H1 (cell line): ENCODE measurements at regions not wholly inside any gene's neighbourhood (a gene's known extent, or its start where the extent isn't known, plus 50 kb on each side); places are given as distances from the start of the nearest gene placed in this dataset.

Source experiments
- CTCF ChIA-PET: fragments of 300-600 bp; sonication (Branson Sonifier 250); formaldehyde crosslinking; loops from one replicate; lab custom pipeline; 2021; ENCODE audit not compliant: partially characterized antibody; lab: Charles Lee
- POLR2A ChIA-PET: fragments of 300-600 bp; sonication (Branson Sonifier 250); formaldehyde crosslinking; loops from one replicate; lab custom pipeline; 2021; ENCODE audit warnings: inconsistent platforms; ENCODE audit not compliant: partially characterized antibody; lab: Charles Lee
- DNase-seq, 2 experiments: peaks; one replicate each; pipeline versions ENCODE4 v3.0.0 to v3.0.0-alpha.2; 2010 to 2022; ENCODE audit warnings: low spot score in 2 of 2, low read depth in 1 of 2, mixed read lengths in 1 of 2
- FAIRE-seq: peaks from 2 replicates; lab custom pipeline; 2011; peaks lifted over from hg19 to GRCh38; lab: Jason Lieb, UNC
- H2AFZ ChIP-seq: 2 replicates; pipeline ENCODE4 v1.8.1; 2012; ENCODE audit warnings: low read length, inconsistent platforms
- H2AK5ac ChIP-seq: 2 replicates; pipeline ENCODE4 v1.6.1; 2013; ENCODE audit warnings: low read depth, low read length
- H2BK120ac ChIP-seq: replicated peaks from 2 replicates; pipeline ENCODE3; 2013; ENCODE audit warnings: low read depth, low read length, inconsistent platforms
- H2BK12ac ChIP-seq: 2 replicates; pipeline ENCODE4 v1.6.1; 2013; ENCODE audit warnings: low read depth, low read length
- H2BK15ac ChIP-seq: 2 replicates; pipeline ENCODE4 v1.6.1; 2013; ENCODE audit warnings: low read length
- H2BK20ac ChIP-seq: 2 replicates; pipeline ENCODE4 v1.6.1; 2013; ENCODE audit warnings: low read length
- H2BK5ac ChIP-seq: 2 replicates; pipeline ENCODE4 v1.6.1; 2013; ENCODE audit warnings: low read depth, low read length
- H3K14ac ChIP-seq: 2 replicates; pipeline ENCODE4 v1.6.1; 2013; ENCODE audit warnings: inconsistent platforms; ENCODE audit not compliant: insufficient read length
- H3K18ac ChIP-seq: 2 replicates; pipeline ENCODE4 v1.6.1; 2013; ENCODE audit warnings: low read length; ENCODE audit errors: extremely low read depth
- H3K23ac ChIP-seq: 2 replicates; pipeline ENCODE4 v1.6.1; 2013; ENCODE audit warnings: inconsistent platforms; ENCODE audit not compliant: insufficient read length
- H3K23me2 ChIP-seq: 2 replicates; pipeline ENCODE4 v1.6.1; 2013; ENCODE audit warnings: low read depth, low read length
- H3K27ac ChIP-seq: 2 replicates; pipeline ENCODE4 v1.6.1; 2011; ENCODE audit warnings: low read depth, low read length, inconsistent platforms
- H3K27me3 ChIP-seq, 4 experiments: replicated peaks in 1 of 4; 1 replicate in 1 of 4; 2 replicates in 3 of 4; pipeline versions ENCODE4 v1.6.1 to v1.8.1; 2011 to 2013; ENCODE audit warnings: low read length in 3 of 4, mild to moderate bottlenecking in 3 of 4, inconsistent platforms in 2 of 4, mixed read lengths in 2 of 4, moderate library complexity in 1 of 4; ENCODE audit not compliant: control insufficient read depth in 3 of 4, insufficient read depth in 3 of 4; ENCODE audit errors: extremely low read depth in 1 of 4
- H3K36me3 ChIP-seq, 4 experiments: 2 replicates each; pipeline versions ENCODE4 v1.6.1 to v1.8.1; 2011 to 2013; ENCODE audit warnings: mild to moderate bottlenecking in 4 of 4, low read length in 3 of 4, moderate library complexity in 2 of 4, control low read depth in 1 of 4, inconsistent platforms in 1 of 4; ENCODE audit not compliant: insufficient read depth in 4 of 4, control insufficient read depth in 2 of 4
- H3K4ac ChIP-seq: replicated peaks from 2 replicates; pipeline ENCODE3; 2013; ENCODE audit warnings: low read length, low read depth, mixed read lengths, inconsistent platforms; ENCODE audit not compliant: insufficient read length
- H3K4me1 ChIP-seq, 4 experiments: replicated peaks in 1 of 4; 1 replicate in 1 of 4; 2 replicates in 3 of 4; pipeline versions ENCODE4 v1.6.1 to v1.8.1; 2011 to 2013; ENCODE audit warnings: low read length in 3 of 4, inconsistent platforms in 2 of 4, mixed read lengths in 1 of 4; ENCODE audit not compliant: insufficient read depth in 4 of 4, control insufficient read depth in 3 of 4
- H3K4me2 ChIP-seq, 2 experiments: 2 replicates each; pipeline versions ENCODE4 v1.6.1 to v1.8.1; 2011 to 2013; ENCODE audit warnings: low read depth in 2 of 2, low read length in 2 of 2, control low read depth in 1 of 2, inconsistent platforms in 1 of 2, mild to moderate bottlenecking in 1 of 2; ENCODE audit not compliant: insufficient read depth in 1 of 2
- H3K4me3 ChIP-seq, 4 experiments: fragments of 200-600, 300-600 bp in 1 of 4; sonication (generic), shearing (Covaris generic), sonication (Bioruptor Twin) in 1 of 4; 2 replicates each; pipeline versions ENCODE4 v1.5.1 to v1.8.1; 2011 to 2016; ENCODE audit warnings: low read length in 4 of 4, low read depth in 3 of 4, control low read depth in 2 of 4, inconsistent platforms in 2 of 4, mild to moderate bottlenecking in 2 of 4, mixed read lengths in 1 of 4, moderate library complexity in 1 of 4; ENCODE audit not compliant: insufficient read depth in 2 of 4; ENCODE audit errors: extremely low read depth in 1 of 4
- H3K56ac ChIP-seq: replicated peaks from 2 replicates; pipeline ENCODE3; 2013; ENCODE audit warnings: low read depth, mild to moderate bottlenecking, mixed read lengths, low read length, inconsistent platforms; ENCODE audit not compliant: insufficient read length
- H3K79me1 ChIP-seq: 2 replicates; pipeline ENCODE4 v1.6.1; 2013; ENCODE audit warnings: low read depth, low read length, control low read depth
- H3K79me2 ChIP-seq, 2 experiments: 2 replicates each; pipeline versions ENCODE4 v1.6.1 to v1.8.1; 2012 to 2013; ENCODE audit warnings: low read length in 2 of 2, mild to moderate bottlenecking in 2 of 2, inconsistent platforms in 1 of 2; ENCODE audit not compliant: insufficient read depth in 2 of 2, control insufficient read depth in 1 of 2
- H3K9ac ChIP-seq, 4 experiments: replicated peaks in 1 of 4; 1 replicate in 1 of 4; 2 replicates in 3 of 4; pipeline versions ENCODE4 v1.6.1 to v1.8.1; 2011 to 2013; ENCODE audit warnings: low read depth in 3 of 4, low read length in 3 of 4, control low read depth in 2 of 4, mild to moderate bottlenecking in 2 of 4, moderate library complexity in 2 of 4, inconsistent platforms in 1 of 4; ENCODE audit errors: extremely low read depth in 1 of 4
- H3K9me3 ChIP-seq, 2 experiments: 2 replicates each; pipeline versions ENCODE4 v1.6.1 to v1.8.1; 2012 to 2013; ENCODE audit warnings: mild to moderate bottlenecking in 2 of 2, moderate library complexity in 2 of 2, control low read depth in 1 of 2, inconsistent platforms in 1 of 2, low read depth in 1 of 2, low read length in 1 of 2, mixed read lengths in 1 of 2; ENCODE audit not compliant: insufficient read depth in 2 of 2
- H4K20me1 ChIP-seq, 2 experiments: replicated peaks in 1 of 2; 2 replicates each; pipeline versions ENCODE3 to v1.8.1; 2011 to 2013; ENCODE audit warnings: inconsistent platforms in 2 of 2, low read length in 2 of 2, mild to moderate bottlenecking in 1 of 2; ENCODE audit not compliant: insufficient read depth in 2 of 2, control insufficient read depth in 1 of 2
- H4K5ac ChIP-seq: 2 replicates; pipeline ENCODE4 v1.6.1; 2013; ENCODE audit warnings: low read length, low read depth, mixed read lengths, inconsistent platforms; ENCODE audit not compliant: insufficient read length
- H4K8ac ChIP-seq: 2 replicates; pipeline ENCODE4 v1.8.0; 2013; ENCODE audit warnings: mild to moderate bottlenecking, moderate library complexity, low read length, inconsistent platforms; ENCODE audit not compliant: insufficient read depth; ENCODE audit errors: extremely low read depth
- H4K91ac ChIP-seq: replicated peaks from 2 replicates; pipeline ENCODE3; 2013; ENCODE audit warnings: low read length, mixed read lengths, inconsistent platforms; ENCODE audit not compliant: insufficient read length
- WGBS, 2 experiments: shearing (Covaris generic) in 1 of 2; methylation state at CpG; one replicate each; pipeline versions ENCODE4 v1.1.6 to v1.1.7; 2013 to 2015; ENCODE audit warnings: low lambda C conversion rate in 2 of 2, mixed read lengths in 2 of 2, inconsistent platforms in 1 of 2, low coverage in 1 of 2, missing lambda C conversion rate in 1 of 2; ENCODE audit not compliant: insufficient replicate concordance in 2 of 2, insufficient coverage in 1 of 2, insufficient read length in 1 of 2; ENCODE audit errors: extremely low coverage in 1 of 2, missing lambda C conversion rate in 1 of 2; 5-methylcytosine and 5-hydroxymethylcytosine counted together
- TF ChIP-seq, protein P1 (sequence below): fragments of 300-600 bp; sonication (generic); IDR thresholded peaks from 2 replicates; pipeline ENCODE4 v1.7.1; 2012; ENCODE audit warnings: low read length, moderate library complexity, mild to moderate bottlenecking, inconsistent platforms; ENCODE audit not compliant: insufficient replicate concordance

DNA sequence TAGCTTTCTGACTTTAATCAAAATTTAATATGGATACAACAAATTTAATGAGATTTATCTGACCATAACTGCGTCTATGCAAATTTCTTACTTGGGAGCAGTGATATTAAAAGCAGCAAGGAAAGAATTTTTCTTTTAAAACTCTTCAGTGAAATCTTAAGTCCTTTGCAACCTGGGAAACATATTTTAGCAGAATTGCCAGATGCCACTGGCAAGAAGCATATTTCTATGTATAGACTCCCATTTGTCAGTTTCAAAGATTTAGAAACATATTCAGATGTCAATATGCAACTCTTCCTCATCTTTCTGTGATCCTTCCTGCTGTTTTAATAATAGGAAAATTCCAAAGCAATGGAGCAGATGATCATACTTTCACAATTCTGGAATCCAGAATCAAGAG, 911.3 kb downstream of the LUZP2 start:
- WGBS, 2 experiments: 93% methylated on average over 1 of the region's 1 CpG; no CpG with 5 or more reads in 1 of the 2 experiments
- no peak overlapping the region for H4K91ac ChIP-seq
- H3K18ac ChIP-seq: no peak overlapping the region
- no peaks in the 10 kb centered on the region for H3K79me1 ChIP-seq
- no peak overlapping the region for H4K8ac ChIP-seq
- H3K14ac ChIP-seq: no peak overlapping the region
- H3K4me3 ChIP-seq: no peak overlapping the region
- H3K4ac ChIP-seq: no peak overlapping the region
- no peak overlapping the region for H2BK5ac ChIP-seq
- H2BK20ac ChIP-seq: no peak overlapping the region
- no peak overlapping the region for H2BK120ac ChIP-seq
- no peaks in the 10 kb centered on the region for H3K23me2 ChIP-seq
- ChIA-PET CTCF (no interaction called here), POLR2A (no interaction called here)
- H3K23ac ChIP-seq: no peak overlapping the region
- no peak overlapping the region for H3K27ac ChIP-seq
- no peak overlapping the region for H2AK5ac ChIP-seq
- no peaks in the 10 kb centered on the region for H3K4me1 ChIP-seq
- H3K56ac ChIP-seq: no peak overlapping the region
- H4K20me1 ChIP-seq: no peaks in the 10 kb centered on the region
- H3K36me3 ChIP-seq: no peaks in the 10 kb centered on the region
- DNase-seq (no peak), FAIRE-seq (no peak)
- no peaks in the 10 kb centered on the region for H3K27me3 ChIP-seq
- H2BK15ac ChIP-seq: no peak overlapping the region
- H4K5ac ChIP-seq: no peak overlapping the region
- no peak overlapping the region for H3K9ac ChIP-seq
- H3K4me2 ChIP-seq: no peak overlapping the region
- H3K9me3 ChIP-seq: no peaks in the 10 kb centered on the region
- H2AFZ ChIP-seq: no peak overlapping the region
- H2BK12ac ChIP-seq: no peak overlapping the region
- no peaks in the 10 kb centered on the region for H3K79me2 ChIP-seq
- TF ChIP-seq, protein P1, sequence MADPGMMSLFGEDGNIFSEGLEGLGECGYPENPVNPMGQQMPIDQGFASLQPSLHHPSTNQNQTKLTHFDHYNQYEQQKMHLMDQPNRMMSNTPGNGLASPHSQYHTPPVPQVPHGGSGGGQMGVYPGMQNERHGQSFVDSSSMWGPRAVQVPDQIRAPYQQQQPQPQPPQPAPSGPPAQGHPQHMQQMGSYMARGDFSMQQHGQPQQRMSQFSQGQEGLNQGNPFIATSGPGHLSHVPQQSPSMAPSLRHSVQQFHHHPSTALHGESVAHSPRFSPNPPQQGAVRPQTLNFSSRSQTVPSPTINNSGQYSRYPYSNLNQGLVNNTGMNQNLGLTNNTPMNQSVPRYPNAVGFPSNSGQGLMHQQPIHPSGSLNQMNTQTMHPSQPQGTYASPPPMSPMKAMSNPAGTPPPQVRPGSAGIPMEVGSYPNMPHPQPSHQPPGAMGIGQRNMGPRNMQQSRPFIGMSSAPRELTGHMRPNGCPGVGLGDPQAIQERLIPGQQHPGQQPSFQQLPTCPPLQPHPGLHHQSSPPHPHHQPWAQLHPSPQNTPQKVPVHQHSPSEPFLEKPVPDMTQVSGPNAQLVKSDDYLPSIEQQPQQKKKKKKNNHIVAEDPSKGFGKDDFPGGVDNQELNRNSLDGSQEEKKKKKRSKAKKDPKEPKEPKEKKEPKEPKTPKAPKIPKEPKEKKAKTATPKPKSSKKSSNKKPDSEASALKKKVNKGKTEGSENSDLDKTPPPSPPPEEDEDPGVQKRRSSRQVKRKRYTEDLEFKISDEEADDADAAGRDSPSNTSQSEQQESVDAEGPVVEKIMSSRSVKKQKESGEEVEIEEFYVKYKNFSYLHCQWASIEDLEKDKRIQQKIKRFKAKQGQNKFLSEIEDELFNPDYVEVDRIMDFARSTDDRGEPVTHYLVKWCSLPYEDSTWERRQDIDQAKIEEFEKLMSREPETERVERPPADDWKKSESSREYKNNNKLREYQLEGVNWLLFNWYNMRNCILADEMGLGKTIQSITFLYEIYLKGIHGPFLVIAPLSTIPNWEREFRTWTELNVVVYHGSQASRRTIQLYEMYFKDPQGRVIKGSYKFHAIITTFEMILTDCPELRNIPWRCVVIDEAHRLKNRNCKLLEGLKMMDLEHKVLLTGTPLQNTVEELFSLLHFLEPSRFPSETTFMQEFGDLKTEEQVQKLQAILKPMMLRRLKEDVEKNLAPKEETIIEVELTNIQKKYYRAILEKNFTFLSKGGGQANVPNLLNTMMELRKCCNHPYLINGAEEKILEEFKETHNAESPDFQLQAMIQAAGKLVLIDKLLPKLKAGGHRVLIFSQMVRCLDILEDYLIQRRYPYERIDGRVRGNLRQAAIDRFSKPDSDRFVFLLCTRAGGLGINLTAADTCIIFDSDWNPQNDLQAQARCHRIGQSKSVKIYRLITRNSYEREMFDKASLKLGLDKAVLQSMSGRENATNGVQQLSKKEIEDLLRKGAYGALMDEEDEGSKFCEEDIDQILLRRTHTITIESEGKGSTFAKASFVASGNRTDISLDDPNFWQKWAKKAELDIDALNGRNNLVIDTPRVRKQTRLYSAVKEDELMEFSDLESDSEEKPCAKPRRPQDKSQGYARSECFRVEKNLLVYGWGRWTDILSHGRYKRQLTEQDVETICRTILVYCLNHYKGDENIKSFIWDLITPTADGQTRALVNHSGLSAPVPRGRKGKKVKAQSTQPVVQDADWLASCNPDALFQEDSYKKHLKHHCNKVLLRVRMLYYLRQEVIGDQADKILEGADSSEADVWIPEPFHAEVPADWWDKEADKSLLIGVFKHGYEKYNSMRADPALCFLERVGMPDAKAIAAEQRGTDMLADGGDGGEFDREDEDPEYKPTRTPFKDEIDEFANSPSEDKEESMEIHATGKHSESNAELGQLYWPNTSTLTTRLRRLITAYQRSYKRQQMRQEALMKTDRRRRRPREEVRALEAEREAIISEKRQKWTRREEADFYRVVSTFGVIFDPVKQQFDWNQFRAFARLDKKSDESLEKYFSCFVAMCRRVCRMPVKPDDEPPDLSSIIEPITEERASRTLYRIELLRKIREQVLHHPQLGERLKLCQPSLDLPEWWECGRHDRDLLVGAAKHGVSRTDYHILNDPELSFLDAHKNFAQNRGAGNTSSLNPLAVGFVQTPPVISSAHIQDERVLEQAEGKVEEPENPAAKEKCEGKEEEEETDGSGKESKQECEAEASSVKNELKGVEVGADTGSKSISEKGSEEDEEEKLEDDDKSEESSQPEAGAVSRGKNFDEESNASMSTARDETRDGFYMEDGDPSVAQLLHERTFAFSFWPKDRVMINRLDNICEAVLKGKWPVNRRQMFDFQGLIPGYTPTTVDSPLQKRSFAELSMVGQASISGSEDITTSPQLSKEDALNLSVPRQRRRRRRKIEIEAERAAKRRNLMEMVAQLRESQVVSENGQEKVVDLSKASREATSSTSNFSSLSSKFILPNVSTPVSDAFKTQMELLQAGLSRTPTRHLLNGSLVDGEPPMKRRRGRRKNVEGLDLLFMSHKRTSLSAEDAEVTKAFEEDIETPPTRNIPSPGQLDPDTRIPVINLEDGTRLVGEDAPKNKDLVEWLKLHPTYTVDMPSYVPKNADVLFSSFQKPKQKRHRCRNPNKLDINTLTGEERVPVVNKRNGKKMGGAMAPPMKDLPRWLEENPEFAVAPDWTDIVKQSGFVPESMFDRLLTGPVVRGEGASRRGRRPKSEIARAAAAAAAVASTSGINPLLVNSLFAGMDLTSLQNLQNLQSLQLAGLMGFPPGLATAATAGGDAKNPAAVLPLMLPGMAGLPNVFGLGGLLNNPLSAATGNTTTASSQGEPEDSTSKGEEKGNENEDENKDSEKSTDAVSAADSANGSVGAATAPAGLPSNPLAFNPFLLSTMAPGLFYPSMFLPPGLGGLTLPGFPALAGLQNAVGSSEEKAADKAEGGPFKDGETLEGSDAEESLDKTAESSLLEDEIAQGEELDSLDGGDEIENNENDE: no peak
